ENCODE measurements at regions not wholly inside any gene's neighbourhood (a gene's known extent, or its start where the extent isn't known, plus 50 kb on each side); places are given as distances from the start of the nearest gene placed in this dataset.

GRCh38 chr3:59558906-59559720 lies 509.3 kb upstream of the CFAP20DC start:
- TF ChIP-seq TAF1 (IDR thresholded peaks at IDR 0.05; ENCODE audit: low read depth) (no peak), CTCF (IDR thresholded peaks at IDR 0.05; ENCODE audit: poor library complexity, severe bottlenecking) (no peak), EP300 (conservative IDR thresholded peaks at IDR 0.05; ENCODE audit: poor library complexity, severe bottlenecking) (no peak), EZH2 (IDR thresholded peaks at IDR 0.05; ENCODE audit: borderline replicate concordance, insufficient read depth, low read length, poor library complexity, severe bottlenecking) (no peak)
- TF ChIP-seq, protein P1, sequence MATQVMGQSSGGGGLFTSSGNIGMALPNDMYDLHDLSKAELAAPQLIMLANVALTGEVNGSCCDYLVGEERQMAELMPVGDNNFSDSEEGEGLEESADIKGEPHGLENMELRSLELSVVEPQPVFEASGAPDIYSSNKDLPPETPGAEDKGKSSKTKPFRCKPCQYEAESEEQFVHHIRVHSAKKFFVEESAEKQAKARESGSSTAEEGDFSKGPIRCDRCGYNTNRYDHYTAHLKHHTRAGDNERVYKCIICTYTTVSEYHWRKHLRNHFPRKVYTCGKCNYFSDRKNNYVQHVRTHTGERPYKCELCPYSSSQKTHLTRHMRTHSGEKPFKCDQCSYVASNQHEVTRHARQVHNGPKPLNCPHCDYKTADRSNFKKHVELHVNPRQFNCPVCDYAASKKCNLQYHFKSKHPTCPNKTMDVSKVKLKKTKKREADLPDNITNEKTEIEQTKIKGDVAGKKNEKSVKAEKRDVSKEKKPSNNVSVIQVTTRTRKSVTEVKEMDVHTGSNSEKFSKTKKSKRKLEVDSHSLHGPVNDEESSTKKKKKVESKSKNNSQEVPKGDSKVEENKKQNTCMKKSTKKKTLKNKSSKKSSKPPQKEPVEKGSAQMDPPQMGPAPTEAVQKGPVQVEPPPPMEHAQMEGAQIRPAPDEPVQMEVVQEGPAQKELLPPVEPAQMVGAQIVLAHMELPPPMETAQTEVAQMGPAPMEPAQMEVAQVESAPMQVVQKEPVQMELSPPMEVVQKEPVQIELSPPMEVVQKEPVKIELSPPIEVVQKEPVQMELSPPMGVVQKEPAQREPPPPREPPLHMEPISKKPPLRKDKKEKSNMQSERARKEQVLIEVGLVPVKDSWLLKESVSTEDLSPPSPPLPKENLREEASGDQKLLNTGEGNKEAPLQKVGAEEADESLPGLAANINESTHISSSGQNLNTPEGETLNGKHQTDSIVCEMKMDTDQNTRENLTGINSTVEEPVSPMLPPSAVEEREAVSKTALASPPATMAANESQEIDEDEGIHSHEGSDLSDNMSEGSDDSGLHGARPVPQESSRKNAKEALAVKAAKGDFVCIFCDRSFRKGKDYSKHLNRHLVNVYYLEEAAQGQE (IDR thresholded peaks at IDR 0.05; ENCODE audit: borderline replicate concordance) = no peak

Measured in neural cell (in vitro differentiated cells).